WTC11 (cell line): ENCODE measurements at regions not wholly inside any gene's neighbourhood (a gene's known extent, or its start where the extent isn't known, plus 50 kb on each side); places are given as distances from the start of the nearest gene placed in this dataset.

Experiments
- CBFB ChIP-seq: sonication (generic); formaldehyde crosslinking; IDR thresholded peaks from 2 replicates; pipeline ENCODE4 v1.8.1; 2022; ENCODE audit warnings: mild to moderate bottlenecking, low read depth, missing genetic modification reagents
- CTCF ChIP-seq: fragments of 200-600 bp; IDR thresholded peaks from 2 replicates; pipeline ENCODE4 v1.8.0; 2022; ENCODE audit warnings: antibody characterized with exemption
- ETV6 ChIP-seq: sonication (generic); formaldehyde crosslinking; IDR thresholded peaks from 2 replicates; pipeline ENCODE4 v1.8.1; 2022; ENCODE audit warnings: mild to moderate bottlenecking, missing genetic modification reagents
- NR1H2 ChIP-seq: sonication (generic); formaldehyde crosslinking; IDR thresholded peaks from 2 replicates; pipeline ENCODE4 v1.9.0; 2021; ENCODE audit warnings: mild to moderate bottlenecking, moderate library complexity, missing genetic modification reagents
- NR2C2 ChIP-seq: sonication (generic); formaldehyde crosslinking; IDR thresholded peaks from 2 replicates; pipeline ENCODE4 v1.8.0; 2022; ENCODE audit warnings: mild to moderate bottlenecking, missing genetic modification reagents
- PREB ChIP-seq: sonication (generic); formaldehyde crosslinking; IDR thresholded peaks from 2 replicates; pipeline ENCODE4 v1.8.1; 2022; ENCODE audit warnings: mild to moderate bottlenecking, missing genetic modification reagents, moderate library complexity, borderline replicate concordance
- USF2 ChIP-seq: sonication (generic); formaldehyde crosslinking; IDR thresholded peaks from 2 replicates; pipeline ENCODE4 v1.8.1; 2023; ENCODE audit warnings: mild to moderate bottlenecking, missing genetic modification reagents, moderate library complexity
- ZBTB21 ChIP-seq: sonication (generic); formaldehyde crosslinking; IDR thresholded peaks from 2 replicates; pipeline ENCODE4 v1.8.1; 2023; ENCODE audit warnings: mild to moderate bottlenecking, missing genetic modification reagents, borderline replicate concordance
- ZBTB43 ChIP-seq: sonication (generic); formaldehyde crosslinking; IDR thresholded peaks from 2 replicates; pipeline ENCODE4 v1.8.1; 2023; ENCODE audit warnings: mild to moderate bottlenecking, missing genetic modification reagents
- ZMAT4 ChIP-seq: fragments of 250-450 bp; sonication (Bioruptor Pico); IDR thresholded peaks from 2 replicates; pipeline ENCODE4 v1.9.0; 2021; ENCODE audit warnings: mild to moderate bottlenecking
- ZNF425 ChIP-seq: fragments of 250-450 bp; sonication (Bioruptor Pico); conservative IDR thresholded peaks from 2 replicates; pipeline ENCODE4 v1.9.0; 2021; ENCODE audit warnings: mild to moderate bottlenecking

- TF ChIP-seq CBFB (CRISPR knock-in tag), result no peak
- TF ChIP-seq ETV6 (CRISPR knock-in tag), result no peak
- TF ChIP-seq CTCF, result no peak
- TF ChIP-seq ZBTB43 (CRISPR knock-in tag), result no peak
- no peak for TF ChIP-seq NR1H2 (CRISPR knock-in tag)
- TF ChIP-seq NR2C2 (CRISPR knock-in tag), result no peak
- no peak for TF ChIP-seq ZMAT4
- TF ChIP-seq PREB, result no peak
- TF ChIP-seq ZBTB21 (CRISPR knock-in tag), result no peak
- TF ChIP-seq USF2 (CRISPR knock-in tag), result no peak
- TF ChIP-seq ZNF425 (CRISPR knock-in tag), result no peak
These were observed 879.9 kb downstream of the AMY1C start for GRCh38 chr1:104629589-104629988.
